Endothelial cell of umbilical vein (primary cell): ENCODE measurements at regions not wholly inside any gene's neighbourhood (a gene's known extent, or its start where the extent isn't known, plus 50 kb on each side); places are given as distances from the start of the nearest gene placed in this dataset.

Experiments used
- BruUV-seq: library from RNA; stranded (reverse); fragments of 400-500 nt; replicated peaks from 2 replicates; lab custom pipeline; 2021; lab: Mats Ljungman, UMichigan
- CTCF ChIA-PET: fragments of 300-600, 350-600 bp; sonication (Branson Sonifier 250); formaldehyde crosslinking; loops from one replicate; lab custom pipeline; 2021; ENCODE audit warnings: antibody characterized with exemption, inconsistent platforms; lab: Charles Lee
- POLR2A ChIA-PET: fragments of 300-600, 350-600 bp; sonication (Branson Sonifier 250); formaldehyde crosslinking; loops from one replicate; lab custom pipeline; 2021; ENCODE audit warnings: antibody characterized with exemption, inconsistent platforms; lab: Charles Lee
- DNase-seq: peaks from one replicate; pipeline ENCODE4 v3.0.0-alpha.2; 2011; ENCODE audit warnings: low read depth, low spot score
- FAIRE-seq: peaks from 2 replicates; lab custom pipeline; 2011; peaks lifted over from hg19 to GRCh38; lab: Jason Lieb, UNC
- H2AFZ ChIP-seq: 2 replicates; pipeline ENCODE4 v1.6.0; 2012; ENCODE audit warnings: low read depth, low read length, control low read depth, inconsistent platforms
- H3K27ac ChIP-seq: 2 replicates; pipeline ENCODE4 v1.5.1; 2011; ENCODE audit warnings: low read depth, mild to moderate bottlenecking, control low read depth, low read length, moderate library complexity; ENCODE audit not compliant: insufficient read depth
- H3K27me3 ChIP-seq, 2 experiments: 2 replicates each; pipeline versions ENCODE4 v1.6.0 to v1.6.1; 2011; ENCODE audit warnings: low read length in 2 of 2, mixed read lengths in 1 of 2; ENCODE audit not compliant: control insufficient read depth in 2 of 2, insufficient read depth in 2 of 2
- H3K36me3 ChIP-seq, 2 experiments: 2 replicates in 1 of 2; 3 replicates in 1 of 2; pipeline ENCODE4 v1.5.1; 2011; ENCODE audit warnings: low read length in 2 of 2, mild to moderate bottlenecking in 1 of 2, moderate library complexity in 1 of 2; ENCODE audit not compliant: control insufficient read depth in 2 of 2, insufficient read depth in 2 of 2; ENCODE audit errors: extremely low read depth in 1 of 2
- H3K4me1 ChIP-seq: 3 replicates; pipeline ENCODE4 v1.5.1; 2011; ENCODE audit warnings: mild to moderate bottlenecking, low read length; ENCODE audit not compliant: control insufficient read depth, insufficient read depth; ENCODE audit errors: extremely low read depth
- H3K4me2 ChIP-seq: 2 replicates; pipeline ENCODE4 v1.6.1; 2011; ENCODE audit warnings: low read length, control low read depth, mixed read lengths; ENCODE audit not compliant: insufficient read depth
- H3K4me3 ChIP-seq, 3 experiments: fragments of 200-600 bp in 1 of 3; sonication (generic), shearing (Covaris generic) in 1 of 3; replicated peaks in 1 of 3; 2 replicates each; pipeline ENCODE4 v1.5.1; 2011 to 2016; ENCODE audit warnings: control low read depth in 3 of 3, low read length in 3 of 3, mild to moderate bottlenecking in 2 of 3, inconsistent platforms in 1 of 3, low read depth in 1 of 3, moderate library complexity in 1 of 3; ENCODE audit not compliant: insufficient read depth in 1 of 3
- H3K79me2 ChIP-seq: 2 replicates; pipeline ENCODE4 v1.6.0; 2012; ENCODE audit warnings: low read length, inconsistent platforms; ENCODE audit not compliant: control insufficient read depth, insufficient read depth
- H3K9ac ChIP-seq: replicated peaks from 2 replicates; pipeline ENCODE3; 2011; ENCODE audit warnings: low read length, control low read depth; ENCODE audit not compliant: insufficient read depth; ENCODE audit errors: extremely low read depth
- H3K9me1 ChIP-seq: replicated peaks from 3 replicates; pipeline ENCODE4 v1.6.0; 2011; ENCODE audit warnings: mild to moderate bottlenecking, low read length; ENCODE audit not compliant: control insufficient read depth, insufficient read depth; ENCODE audit errors: extremely low read depth
- H3K9me3 ChIP-seq: replicated peaks from 2 replicates; pipeline ENCODE4 v1.5.1; 2012; ENCODE audit warnings: low read length, inconsistent platforms; ENCODE audit not compliant: control insufficient read depth, insufficient read depth
- H4K20me1 ChIP-seq: replicated peaks from 2 replicates; pipeline ENCODE3; 2011; ENCODE audit warnings: mild to moderate bottlenecking, low read length; ENCODE audit not compliant: control insufficient read depth, insufficient read depth; ENCODE audit errors: extremely low read depth
- EZH2 ChIP-seq: IDR thresholded peaks from 2 replicates; pipeline ENCODE4 v1.6.1; 2012; ENCODE audit warnings: borderline replicate concordance, low read depth, mild to moderate bottlenecking, moderate library complexity, low read length, inconsistent platforms; ENCODE audit not compliant: severe bottlenecking
- FOS ChIP-seq: IDR thresholded peaks from 2 replicates; pipeline ENCODE4 v1.6.1; 2011; ENCODE audit warnings: mild to moderate bottlenecking, low read length, moderate library complexity, borderline replicate concordance; ENCODE audit not compliant: insufficient read depth
- GATA2 ChIP-seq: IDR thresholded peaks from 2 replicates; pipeline ENCODE4 v1.7.0; 2011; ENCODE audit warnings: low read depth, mild to moderate bottlenecking, moderate library complexity, mixed read lengths, low read length; ENCODE audit not compliant: insufficient read length, insufficient read depth
- JUN ChIP-seq: IDR thresholded peaks from 2 replicates; pipeline ENCODE4 v1.6.1; 2011; ENCODE audit warnings: borderline replicate concordance, low read depth; ENCODE audit not compliant: insufficient read length, insufficient read depth
- MYC ChIP-seq: IDR thresholded peaks from one replicate; pipeline ENCODE4 v1.6.1; 2011; ENCODE audit warnings: mild to moderate bottlenecking, low read depth, low read length
- POLR2A ChIP-seq: IDR thresholded peaks from 2 replicates; pipeline ENCODE4 v1.6.1; 2012; ENCODE audit warnings: low read depth, mild to moderate bottlenecking, control low read depth, low read length
- POLR2AphosphoS5 ChIP-seq: IDR thresholded peaks from 2 replicates; pipeline ENCODE4 v1.6.1; 2012; ENCODE audit warnings: low read depth, mild to moderate bottlenecking, control low read depth, low read length, moderate library complexity; ENCODE audit not compliant: insufficient read depth
- dilution Hi-C: fragments of 300-500 bp; cut with MboI; formaldehyde crosslinking; loops from one replicate; pipeline ENCODE4 v1.15.0; 2019; ENCODE audit warnings: low sequenced_read_pairs; ENCODE audit not compliant: extremely low pct_ligation_motif_present
- intact Hi-C: fragments of 100-400 bp; cut with micrococcal nuclease; formaldehyde crosslinking; loops from one replicate; pipeline ENCODE4 v1.10.0; 2022
- TF ChIP-seq, protein P1 (sequence below): IDR thresholded peaks from 2 replicates; pipeline ENCODE4 v1.6.1; 2011; ENCODE audit not compliant: insufficient read depth, insufficient read length
- TF ChIP-seq, protein P2 (sequence below), 2 donors: IDR thresholded peaks; 1 replicate in 1 of 2; 2 replicates in 1 of 2; pipeline ENCODE4 v1.5.1; 2011; ENCODE audit warnings: low read length in 2 of 2, mild to moderate bottlenecking in 2 of 2, moderate library complexity in 2 of 2, control low read depth in 1 of 2, inconsistent platforms in 1 of 2, low read depth in 1 of 2; ENCODE audit not compliant: insufficient read depth in 1 of 2; ENCODE audit errors: extremely low read depth in 1 of 2

DNA sequence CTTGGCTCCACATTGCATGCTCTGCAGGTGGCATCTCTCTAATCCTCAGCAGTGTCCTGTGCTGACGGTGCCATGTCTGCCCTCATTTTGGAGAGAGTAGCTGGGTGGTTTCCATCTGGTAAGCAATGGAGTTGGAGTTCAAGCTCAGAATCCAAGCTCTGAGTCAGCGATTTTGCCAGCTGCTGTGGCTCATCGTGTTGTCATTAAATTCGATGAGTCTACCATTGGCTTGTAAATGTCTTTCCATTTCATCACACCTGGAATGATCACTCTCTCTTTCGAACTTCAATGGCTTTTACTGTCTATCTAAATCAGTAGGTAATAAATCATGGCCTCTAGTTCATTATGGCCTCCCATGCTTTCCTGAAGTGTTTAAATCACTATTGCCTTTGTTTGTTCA, 378.5 kb upstream of the TSHZ2 start:
- intact Hi-C loops (no loop called here), dilution Hi-C loops (no loop called here)
- H3K9me1 ChIP-seq = no peaks in the 10 kb centered on the region
- H2AFZ ChIP-seq = no peak overlapping the region
- no peak overlapping the region for H3K9ac ChIP-seq
- DNase-seq (no peak), FAIRE-seq (no peak)
- no TSS peak for BruUV-seq
- no peaks in the 10 kb centered on the region for H4K20me1 ChIP-seq
- H3K79me2 ChIP-seq = no peaks in the 10 kb centered on the region
- H3K27me3 ChIP-seq = no peaks in the 10 kb centered on the region
- no peaks in the 10 kb centered on the region for H3K36me3 ChIP-seq
- POLR2A ChIA-PET = no interaction called here
- no peak overlapping the region for H3K4me2 ChIP-seq
- CTCF ChIA-PET = no interaction called here
- H3K9me3 ChIP-seq = no peaks in the 10 kb centered on the region
- no peak overlapping the region for H3K4me3 ChIP-seq
- TF ChIP-seq MYC = no peak
- TF ChIP-seq, protein P1, sequence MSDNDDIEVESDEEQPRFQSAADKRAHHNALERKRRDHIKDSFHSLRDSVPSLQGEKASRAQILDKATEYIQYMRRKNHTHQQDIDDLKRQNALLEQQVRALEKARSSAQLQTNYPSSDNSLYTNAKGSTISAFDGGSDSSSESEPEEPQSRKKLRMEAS = no peak
- no peak for TF ChIP-seq POLR2A
- TF ChIP-seq JUN = no peak
- TF ChIP-seq, protein P2, sequence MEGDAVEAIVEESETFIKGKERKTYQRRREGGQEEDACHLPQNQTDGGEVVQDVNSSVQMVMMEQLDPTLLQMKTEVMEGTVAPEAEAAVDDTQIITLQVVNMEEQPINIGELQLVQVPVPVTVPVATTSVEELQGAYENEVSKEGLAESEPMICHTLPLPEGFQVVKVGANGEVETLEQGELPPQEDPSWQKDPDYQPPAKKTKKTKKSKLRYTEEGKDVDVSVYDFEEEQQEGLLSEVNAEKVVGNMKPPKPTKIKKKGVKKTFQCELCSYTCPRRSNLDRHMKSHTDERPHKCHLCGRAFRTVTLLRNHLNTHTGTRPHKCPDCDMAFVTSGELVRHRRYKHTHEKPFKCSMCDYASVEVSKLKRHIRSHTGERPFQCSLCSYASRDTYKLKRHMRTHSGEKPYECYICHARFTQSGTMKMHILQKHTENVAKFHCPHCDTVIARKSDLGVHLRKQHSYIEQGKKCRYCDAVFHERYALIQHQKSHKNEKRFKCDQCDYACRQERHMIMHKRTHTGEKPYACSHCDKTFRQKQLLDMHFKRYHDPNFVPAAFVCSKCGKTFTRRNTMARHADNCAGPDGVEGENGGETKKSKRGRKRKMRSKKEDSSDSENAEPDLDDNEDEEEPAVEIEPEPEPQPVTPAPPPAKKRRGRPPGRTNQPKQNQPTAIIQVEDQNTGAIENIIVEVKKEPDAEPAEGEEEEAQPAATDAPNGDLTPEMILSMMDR (IDR thresholded peaks at IDR 0.05; ENCODE audit: extremely low read depth in 1 of 2, insufficient read depth in 1 of 2, low read depth in 1 of 2, low read length in 2 of 2) = no peak
- no peak for TF ChIP-seq POLR2AphosphoS5
- TF ChIP-seq EZH2 = no peak
- TF ChIP-seq FOS = no peak
- TF ChIP-seq GATA2 = no peak
- no peak overlapping the region for H3K27ac ChIP-seq
- H3K4me1 ChIP-seq = no peaks in the 10 kb centered on the region
